HuH-7 (cell line): ENCODE measurements at regions not wholly inside any gene's neighbourhood (a gene's known extent, or its start where the extent isn't known, plus 50 kb on each side); places are given as distances from the start of the nearest gene placed in this dataset.
"Not testable (repeated sequence)": the region's sequence is repeated elsewhere in the genome, so short reads cannot be mapped to it uniquely, and the experiment has no call there.

Source experiments
- DNase-seq: peaks from one replicate; pipeline ENCODE4 v3.0.0; 2011; ENCODE audit warnings: low spot score

DNA sequence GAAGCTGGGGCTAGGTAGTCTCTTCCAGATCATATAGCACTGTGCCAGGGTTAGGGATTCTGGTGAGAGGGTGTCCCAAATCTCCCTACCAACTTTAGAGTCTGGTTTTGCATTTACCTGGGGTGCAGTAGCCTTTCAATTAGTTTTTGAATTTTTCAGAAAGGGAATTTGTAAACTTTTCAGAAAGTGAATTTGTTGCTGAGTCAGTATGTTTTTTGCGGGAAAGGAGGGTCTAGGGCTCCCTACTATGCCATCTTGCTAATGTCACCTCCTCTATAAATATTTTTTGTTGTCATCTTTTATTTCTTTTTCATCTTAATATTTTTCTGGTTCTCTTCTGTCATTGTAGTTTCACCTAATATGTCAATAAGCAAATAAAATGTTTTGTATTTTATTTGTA lies 95.8 kb upstream of the FAM98A start:
- DNase-seq = no peak

DNA sequence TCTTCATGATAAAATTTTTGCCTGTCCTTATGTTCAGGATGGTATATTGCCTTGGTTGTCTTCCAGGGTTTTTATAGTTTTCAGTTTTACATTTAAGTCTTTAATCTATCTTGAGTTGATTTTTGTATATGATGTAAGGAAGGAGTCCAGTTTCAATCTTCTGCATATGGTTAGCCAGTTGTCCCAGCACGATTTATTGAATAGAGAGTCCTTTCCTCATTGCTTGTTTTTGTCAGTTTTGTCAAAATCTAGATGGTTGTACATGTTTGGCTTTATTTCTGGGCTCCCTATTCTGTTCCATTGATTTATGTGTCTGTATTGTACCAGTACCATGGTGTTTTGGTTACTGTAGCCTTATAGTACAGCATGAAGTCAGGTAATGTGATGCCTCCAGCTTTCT lies 91.6 kb upstream of the FAM98A start:
- not testable (repeated sequence) for DNase-seq

GRCh38 chr2:33681364-33681757 lies 82.3 kb upstream of the FAM98A start:
- DNase-seq = no peak

DNA sequence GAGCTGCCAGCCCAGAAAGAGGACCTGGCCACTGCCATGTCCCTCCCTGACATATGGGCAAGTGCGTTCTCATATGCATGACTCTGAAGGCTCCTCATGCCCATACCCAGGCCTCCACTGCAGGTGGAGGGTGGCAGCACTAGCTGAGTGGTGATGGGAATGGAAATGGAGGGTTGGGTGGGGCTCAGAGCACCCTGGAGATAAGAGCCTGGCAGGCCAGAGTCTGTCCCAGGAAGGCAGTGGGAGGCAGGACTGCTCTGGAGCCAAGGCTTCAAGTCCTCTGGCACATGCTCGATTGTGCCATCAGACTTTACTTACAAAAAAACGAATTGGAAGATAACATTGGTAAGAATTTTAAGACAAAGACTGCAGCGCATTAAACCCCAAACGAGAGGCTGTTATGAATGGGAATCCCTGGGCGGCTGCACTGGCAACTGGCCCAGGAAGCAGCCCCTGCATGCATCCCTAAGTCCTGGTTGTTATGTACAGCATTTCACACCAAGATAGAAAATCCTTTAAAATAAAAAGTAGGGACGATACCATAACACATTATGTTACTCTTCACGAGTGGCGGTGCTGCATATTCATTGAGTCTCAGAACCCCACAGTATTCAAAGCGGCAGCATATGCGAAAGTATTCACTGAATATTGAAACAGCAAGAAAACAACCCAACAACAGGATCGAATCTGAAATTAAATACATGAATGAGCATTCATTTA lies 81.7 kb upstream of the FAM98A start:
- no peak for DNase-seq

DNA sequence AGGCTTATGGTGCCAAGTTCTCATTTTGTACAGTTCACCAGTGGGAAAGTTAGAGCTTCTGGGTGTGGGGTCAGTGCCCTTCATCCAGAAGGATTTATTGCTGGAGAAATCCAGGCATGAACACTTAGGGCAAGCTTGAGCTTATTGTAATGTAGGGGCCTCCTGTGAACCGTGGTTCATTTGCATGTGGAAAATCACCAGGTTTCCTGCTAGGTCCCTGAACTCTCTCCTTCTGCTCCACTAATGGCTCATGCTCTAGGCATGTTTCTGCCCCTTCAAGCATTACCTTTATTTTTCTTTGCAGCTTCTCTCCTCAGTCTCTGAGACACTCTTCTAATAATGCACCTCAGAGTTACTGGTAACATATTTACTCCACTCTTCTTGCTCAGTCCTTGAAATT lies 79.3 kb upstream of the FAM98A start:
- DNase-seq = no peak

GRCh38 chr2:33673937-33674336 lies 74.8 kb upstream of the FAM98A start:
- DNase-seq = no peak

DNA sequence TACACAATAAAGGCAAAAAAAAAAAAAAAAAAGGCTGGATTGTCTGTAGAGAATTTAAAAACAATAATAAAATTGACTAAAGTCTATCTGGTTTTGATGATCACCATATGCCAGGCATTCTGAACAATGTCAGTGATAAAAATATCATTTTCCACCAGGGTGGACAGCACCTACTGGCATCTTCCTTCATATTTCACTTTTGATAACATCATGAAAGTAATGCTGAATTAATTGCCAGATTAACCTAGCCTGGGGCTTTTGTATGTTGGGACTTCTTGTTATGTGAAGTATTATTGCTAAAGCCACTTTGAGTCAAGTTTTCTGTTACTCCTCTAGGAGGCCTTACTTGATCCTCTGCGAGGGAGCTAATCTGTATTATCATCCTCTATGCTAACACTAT lies 73.8 kb upstream of the FAM98A start:
- no peak for DNase-seq

GRCh38 chr2:33672389-33672788 lies 73.3 kb upstream of the FAM98A start:
- DNase-seq = no peak

DNA sequence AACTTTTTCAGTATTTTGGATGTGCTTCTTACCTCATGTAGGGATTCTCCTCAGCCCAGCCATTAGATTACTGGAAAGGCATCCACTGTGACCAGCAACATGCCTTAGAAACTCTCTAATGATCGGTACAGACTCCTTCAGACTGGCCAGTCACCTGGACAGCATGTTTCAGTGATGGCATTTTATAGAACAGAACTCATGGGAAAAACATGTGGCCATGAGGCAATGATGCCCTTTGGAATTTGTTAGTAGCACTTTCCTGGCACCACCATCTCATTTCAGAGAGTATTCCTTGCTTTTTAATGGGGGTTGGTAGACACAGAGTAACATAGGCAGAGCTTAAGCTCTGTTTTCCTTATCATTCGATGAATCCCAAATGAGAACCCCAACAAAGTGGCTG lies 72.1 kb upstream of the FAM98A start:
- no peak for DNase-seq

GRCh38 chr2:33670392-33670937 lies 71.4 kb upstream of the FAM98A start:
- DNase-seq = no peak

DNA sequence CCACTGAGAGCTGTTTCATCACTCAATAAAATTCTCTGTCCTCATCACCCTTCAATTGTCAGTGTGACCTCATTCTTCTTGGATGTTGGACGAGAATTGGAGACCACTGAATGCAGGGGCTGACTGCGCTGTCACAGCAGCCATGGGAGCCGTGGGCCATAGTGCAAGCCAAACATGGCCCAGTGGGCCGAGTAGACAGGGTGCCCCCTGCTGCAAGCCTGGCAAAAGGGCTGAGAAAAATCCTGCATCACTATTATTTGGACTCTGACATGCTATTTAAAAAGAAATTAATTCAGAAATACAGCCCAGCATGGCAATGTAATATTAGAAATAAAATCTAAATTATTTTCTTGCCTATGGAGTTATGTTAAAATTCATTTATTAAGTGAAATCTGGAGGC lies 67.8 kb upstream of the FAM98A start:
- DNase-seq = no peak

DNA sequence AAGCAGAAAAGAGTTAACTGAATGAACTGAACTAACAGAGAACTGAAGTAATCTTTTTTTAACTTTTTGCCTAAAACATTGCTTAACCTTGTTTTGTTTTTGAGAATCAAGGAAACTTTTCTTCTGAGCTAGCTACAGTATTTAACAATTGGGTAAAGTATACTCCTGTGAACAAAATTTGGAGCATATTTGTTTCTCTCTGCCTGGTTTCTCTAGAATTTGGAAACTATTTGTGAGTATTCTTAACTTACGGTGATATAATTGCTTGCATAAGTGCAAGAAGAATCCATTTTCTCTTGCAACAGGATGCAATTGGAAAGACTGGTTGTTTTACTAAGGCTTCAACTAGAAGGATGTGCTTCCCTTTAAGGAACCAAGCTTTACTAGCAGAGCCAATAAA lies 65.9 kb upstream of the FAM98A start:
- no peak for DNase-seq

- DNase-seq = no peak
Observed at GRCh38 chr2:33660416-33661123, 61.5 kb upstream of the FAM98A start.

- DNase-seq = no peak
Observed at GRCh38 chr2:33655626-33656320, 56.7 kb upstream of the FAM98A start.

- DNase-seq = no peak
Observed at GRCh38 chr2:33652830-33653229, 53.7 kb upstream of the FAM98A start.

DNA sequence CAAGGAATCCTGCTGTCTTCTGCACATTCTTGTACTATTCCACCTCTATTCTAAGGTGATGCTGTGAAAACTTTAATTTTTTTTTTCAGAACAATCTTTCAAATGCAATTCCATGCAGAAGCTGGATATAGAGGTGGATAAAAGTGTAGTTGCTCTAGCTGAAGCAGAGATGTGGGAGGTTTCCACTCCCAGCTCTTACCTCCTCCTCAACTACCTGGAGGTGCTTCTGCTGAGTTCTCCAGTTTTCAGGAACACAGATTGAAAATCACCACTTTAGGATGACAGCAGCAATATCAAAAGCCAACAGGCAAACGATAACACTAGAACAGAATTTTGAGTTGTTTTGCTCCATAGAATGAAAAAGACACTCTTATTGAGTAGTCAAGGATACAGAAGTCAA lies 51.1 kb upstream of the FAM98A start:
- no peak for DNase-seq
